ENCODE measurements at regions not wholly inside any gene's neighbourhood (a gene's known extent, or its start where the extent isn't known, plus 50 kb on each side); places are given as distances from the start of the nearest gene placed in this dataset.

- no peak for TF ChIP-seq TAF1 (IDR thresholded peaks at IDR 0.05; ENCODE audit: low read depth, low read length)
- no peak for TF ChIP-seq PAX5 (IDR thresholded peaks at IDR 0.05; ENCODE audit: insufficient read depth, low read length, severe bottlenecking)
- TF ChIP-seq POLR2AphosphoS5 (IDR thresholded peaks at IDR 0.05; ENCODE audit: low read depth, low read length): no peak
- TF ChIP-seq POLR2A (IDR thresholded peaks at IDR 0.05; ENCODE audit: low read depth, low read length): no peak
- TF ChIP-seq POU2F2 (IDR thresholded peaks at IDR 0.05; ENCODE audit: low read depth, low read length): no peak
These were observed 1040.5 kb upstream of the GYPC start for GRCh38 chr2:125615438-125615837.
